IPS-NIHi7 (cell line): ENCODE measurements at regions not wholly inside any gene's neighbourhood (a gene's known extent, or its start where the extent isn't known, plus 50 kb on each side); places are given as distances from the start of the nearest gene placed in this dataset.

Experiments
- DNase-seq: peaks from one replicate; pipeline ENCODE4 v3.0.0; 2012; ENCODE audit warnings: mixed read lengths; ENCODE audit errors: extremely low spot score

DNA sequence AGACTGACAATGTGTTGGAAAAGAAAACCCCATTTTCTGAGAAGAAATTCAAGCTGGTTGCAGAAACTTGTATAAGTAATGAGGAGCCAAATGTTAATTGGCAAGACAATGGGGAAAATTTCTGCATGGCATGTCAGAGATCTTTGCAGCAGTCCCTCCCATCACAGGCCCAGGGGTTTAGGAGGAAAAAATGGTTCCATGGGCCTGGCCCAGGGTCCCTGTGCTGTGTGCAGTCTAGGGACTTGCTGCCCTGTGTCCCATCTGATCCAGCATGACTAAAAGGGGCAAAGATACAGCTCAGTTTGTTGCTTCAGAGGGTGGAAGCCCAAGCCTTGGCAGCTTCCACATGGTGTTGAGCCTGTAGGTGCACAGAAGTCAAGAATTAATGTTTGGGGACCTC is 440.3 kb upstream of the TPK1 start:
- no peak for DNase-seq

DNA sequence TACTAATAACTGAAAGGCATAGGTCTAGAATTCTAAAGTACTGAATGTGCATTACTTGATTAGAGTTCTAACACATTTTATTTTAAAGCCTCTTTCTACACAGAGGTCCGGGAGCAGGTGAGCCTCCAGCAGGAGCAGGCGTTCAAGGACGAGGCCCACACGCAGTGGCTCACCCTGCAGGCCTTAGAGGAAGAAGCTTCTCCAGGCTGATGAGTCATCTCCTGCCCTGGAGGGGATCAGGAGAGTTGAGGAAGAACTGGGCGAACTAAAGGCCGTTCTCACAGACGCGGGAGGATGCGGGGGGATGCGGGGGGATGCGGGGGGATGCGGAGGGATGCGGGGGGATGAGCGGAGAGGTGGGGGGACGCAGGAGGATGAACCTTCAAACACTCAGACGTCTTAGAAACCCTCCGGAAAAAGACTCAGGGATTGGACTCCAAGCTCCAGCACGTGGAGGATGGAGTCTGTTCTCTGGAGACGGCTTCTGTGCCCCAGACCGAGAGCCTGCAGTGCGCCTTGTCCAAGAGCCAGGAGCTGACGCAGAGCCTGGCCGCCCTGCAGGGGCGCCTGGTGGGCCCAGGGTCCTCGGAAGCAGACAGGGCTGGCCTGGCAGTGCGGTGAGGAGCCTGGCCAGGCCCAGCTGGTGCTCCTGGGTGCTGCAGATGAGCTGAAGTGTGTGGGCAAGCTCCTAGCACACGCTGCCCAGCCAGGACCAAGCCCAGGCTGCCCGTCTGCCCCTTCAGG is 433.7 kb upstream of the TPK1 start:
- DNase-seq: no peak

DNA sequence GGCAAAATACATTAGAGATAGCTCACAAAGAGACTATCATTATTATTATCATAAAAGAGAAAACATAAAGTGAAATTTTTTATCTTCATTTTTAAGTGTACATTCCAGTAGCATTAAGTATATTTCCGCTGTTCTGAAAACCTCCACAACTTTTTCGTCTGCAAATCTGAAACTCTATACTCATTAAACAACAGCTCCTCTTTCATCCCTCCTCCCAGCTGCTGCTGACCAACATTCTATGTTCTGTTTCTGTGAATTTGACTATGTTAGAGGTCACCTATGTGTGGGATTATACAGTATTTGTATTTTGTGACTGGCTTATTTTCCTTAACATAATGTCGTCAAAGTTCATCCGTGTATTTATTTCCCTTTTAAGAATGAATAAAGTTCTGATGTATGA is 429.3 kb upstream of the TPK1 start:
- DNase-seq: no peak

DNA sequence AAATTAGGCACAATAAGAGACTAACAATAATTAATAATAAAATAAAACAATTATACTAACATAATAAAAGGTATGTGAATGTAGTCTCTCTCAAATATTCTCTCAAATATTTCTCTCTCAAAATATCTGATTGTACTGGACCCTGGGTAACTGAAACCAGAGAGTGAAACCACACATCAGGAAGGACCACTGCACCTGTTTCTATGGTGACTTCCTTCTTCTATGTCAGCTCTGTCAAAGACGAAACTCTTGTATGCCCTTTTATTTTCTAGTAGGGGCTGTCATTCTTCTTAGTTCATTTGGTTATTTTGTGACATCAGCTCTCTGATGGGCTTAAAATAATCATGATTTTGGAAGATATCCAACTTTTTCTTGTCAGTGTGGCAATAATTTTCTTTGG is 428.0 kb upstream of the TPK1 start:
- no peak for DNase-seq

- DNase-seq: no peak
Observed at GRCh38 chr7:145252031-145252430, 416.2 kb upstream of the TPK1 start.

- no peak for DNase-seq
Observed at GRCh38 chr7:145224775-145225174, 388.9 kb upstream of the TPK1 start.

- DNase-seq: no peak
Observed at GRCh38 chr7:145219461-145219860, 383.6 kb upstream of the TPK1 start.

DNA sequence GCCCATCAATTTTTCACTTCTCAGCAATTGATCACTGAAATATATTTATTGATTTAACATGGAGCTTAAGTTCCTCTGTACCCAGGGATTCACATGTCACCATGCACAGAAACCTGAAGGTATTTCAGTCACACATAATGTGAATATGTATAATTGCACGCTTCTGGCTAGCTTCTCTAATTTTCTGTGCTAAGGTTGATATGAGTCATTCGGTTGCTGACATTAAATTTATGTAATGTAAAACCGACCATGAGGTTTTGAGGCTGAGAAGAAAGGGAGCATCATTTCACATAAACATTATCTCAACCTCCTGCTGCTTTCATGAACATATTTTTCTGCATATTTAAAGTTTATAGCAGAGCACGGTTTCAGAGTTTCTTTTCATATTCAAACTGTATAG is 381.0 kb upstream of the TPK1 start:
- no peak for DNase-seq

DNA sequence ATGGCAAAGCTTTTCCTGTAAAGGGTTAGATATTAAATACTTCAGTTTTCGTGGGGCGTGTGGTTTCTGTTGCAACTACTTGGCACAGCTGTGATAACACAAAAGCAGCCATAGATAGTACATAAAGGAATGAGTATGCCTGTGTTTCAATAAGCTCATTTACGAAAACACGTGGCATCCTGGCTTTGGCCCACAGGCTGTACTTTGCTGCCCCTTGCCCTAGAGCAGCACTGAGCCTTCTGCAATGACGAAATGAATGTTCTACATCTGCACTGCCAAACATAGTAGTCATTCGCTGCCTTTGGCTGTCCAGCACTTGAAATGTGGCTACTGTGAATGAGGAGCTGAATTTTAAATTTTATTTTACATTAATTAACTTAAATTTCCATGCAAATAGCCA is 376.2 kb upstream of the TPK1 start:
- no peak for DNase-seq

GRCh38 chr7:145211211-145211610 is 375.4 kb upstream of the TPK1 start:
- DNase-seq: no peak

- DNase-seq: no peak
Observed at GRCh38 chr7:145193951-145194350, 358.1 kb upstream of the TPK1 start.

- no peak for DNase-seq
Observed at GRCh38 chr7:145184956-145185355, 349.1 kb upstream of the TPK1 start.

DNA sequence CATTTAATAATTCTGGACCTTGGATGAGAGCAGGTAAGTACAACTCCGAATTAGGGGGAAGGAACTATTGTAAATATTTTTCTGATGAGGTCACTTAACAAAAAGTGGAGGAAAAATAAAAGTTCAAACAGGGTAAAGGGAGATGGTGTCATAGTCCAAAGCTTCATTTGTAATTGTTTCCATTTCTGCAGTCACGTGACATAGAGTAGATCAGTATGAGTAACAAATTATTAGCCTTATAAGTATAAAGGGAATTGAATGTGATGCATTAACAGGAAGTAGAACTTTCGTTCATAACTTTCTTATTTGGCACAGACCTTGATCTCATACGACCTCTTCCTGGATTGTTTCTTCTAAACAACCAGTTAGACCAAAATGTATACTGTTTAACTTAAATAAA is 347.2 kb upstream of the TPK1 start:
- DNase-seq: no peak

DNA sequence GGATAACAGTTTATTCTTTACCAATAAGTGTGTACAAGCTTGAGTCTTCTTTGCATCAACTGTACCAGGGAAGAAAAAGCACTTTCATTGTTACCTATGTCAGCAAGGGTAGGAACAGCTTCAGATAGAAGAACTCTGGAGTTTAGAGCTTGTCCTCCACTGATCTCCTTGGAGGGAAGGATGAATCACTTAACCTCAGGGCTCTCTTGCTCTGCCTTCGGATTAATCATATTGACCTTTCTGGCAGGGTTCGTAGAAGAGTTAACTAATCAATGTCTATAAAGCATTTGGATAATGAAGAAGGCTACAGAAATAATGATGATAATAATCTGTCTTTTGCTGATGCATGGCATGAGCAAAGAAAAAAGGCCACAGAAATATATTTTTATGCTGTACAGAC is 339.5 kb upstream of the TPK1 start:
- no peak for DNase-seq

DNA sequence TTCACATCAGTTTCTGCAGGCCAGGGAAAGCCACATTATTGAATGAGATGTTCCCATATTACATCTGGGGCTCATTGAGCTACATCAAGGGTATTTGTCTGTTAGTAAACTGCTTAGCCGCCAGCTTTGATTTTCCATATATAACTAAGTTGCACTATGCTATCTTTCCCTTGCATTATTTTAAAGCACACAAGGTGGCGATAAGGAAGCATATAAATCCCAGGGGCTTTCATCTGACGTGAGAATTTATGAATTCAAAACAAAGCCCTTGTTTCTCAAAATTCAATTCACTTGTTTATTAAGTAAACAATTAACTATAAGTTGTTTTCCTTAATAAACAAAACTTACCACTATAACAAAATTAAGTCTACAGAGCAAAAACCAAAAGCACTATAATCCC is 334.1 kb upstream of the TPK1 start:
- DNase-seq: no peak

- DNase-seq: no peak
Observed at GRCh38 chr7:145168879-145169278, 333.0 kb upstream of the TPK1 start.

DNA sequence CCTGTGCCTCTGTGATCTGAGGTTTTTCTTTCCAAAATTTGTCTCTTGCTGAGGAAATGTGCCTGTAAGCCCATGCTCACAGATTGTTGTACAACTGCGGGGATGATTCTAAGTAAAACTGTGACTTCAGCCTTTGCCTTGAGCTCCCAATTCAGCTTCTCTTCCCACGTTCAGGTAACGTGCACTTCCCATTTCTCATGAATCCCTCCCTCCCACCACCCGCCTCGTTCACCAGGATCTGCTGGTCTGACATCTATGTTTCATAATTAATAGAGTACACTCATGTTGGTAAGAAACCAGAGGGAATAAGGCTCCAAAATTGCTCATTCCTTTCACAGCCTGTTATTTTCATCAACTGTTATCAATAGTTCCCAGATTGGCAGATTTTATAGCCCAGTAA is 332.6 kb upstream of the TPK1 start:
- DNase-seq: no peak

GRCh38 chr7:145156834-145157233 is 321.0 kb upstream of the TPK1 start:
- DNase-seq: no peak

DNA sequence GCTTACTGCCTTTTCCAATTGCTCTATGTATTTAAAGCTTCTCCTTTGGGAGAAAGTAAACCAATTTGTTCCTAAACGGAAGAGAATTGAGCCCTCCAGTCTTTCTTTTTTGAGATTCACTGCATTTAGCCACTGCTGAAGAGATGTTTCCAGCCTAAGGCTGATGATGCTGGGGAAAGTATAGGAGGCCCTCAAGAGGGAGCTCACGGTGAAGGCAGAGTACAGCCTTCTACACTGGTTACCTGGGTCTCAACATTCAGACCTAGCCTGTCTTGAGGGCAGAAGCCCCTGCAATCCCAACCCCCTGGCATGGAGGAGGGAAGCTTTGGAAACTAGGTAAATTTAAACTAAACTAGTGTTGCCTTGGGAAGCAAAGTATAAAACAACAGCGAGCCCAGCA is 316.7 kb upstream of the TPK1 start:
- DNase-seq: peak; percentile 17

GRCh38 chr7:145151676-145152075 is 315.8 kb upstream of the TPK1 start:
- DNase-seq: no peak

- DNase-seq: no peak
Observed at GRCh38 chr7:145147865-145148264, 312.0 kb upstream of the TPK1 start.

DNA sequence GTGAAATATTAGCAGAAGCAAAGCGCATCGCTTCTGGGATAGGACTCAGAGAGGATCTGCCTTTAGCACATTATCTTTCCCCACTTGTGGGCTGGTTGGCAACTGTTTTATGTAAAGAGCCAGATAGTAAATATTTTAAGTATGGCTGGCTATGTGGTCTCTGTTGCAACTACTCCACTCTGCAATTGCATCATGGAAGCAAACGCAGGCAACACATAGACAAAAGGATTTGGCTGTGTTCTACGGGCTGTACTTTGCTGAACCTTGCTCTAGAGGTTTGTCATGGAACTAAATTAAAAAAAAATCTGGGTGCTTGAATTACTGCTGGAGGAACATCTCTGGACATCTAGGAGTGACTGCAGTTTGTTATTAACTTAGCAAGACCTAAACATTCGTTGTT is 307.8 kb upstream of the TPK1 start:
- DNase-seq: no peak

DNA sequence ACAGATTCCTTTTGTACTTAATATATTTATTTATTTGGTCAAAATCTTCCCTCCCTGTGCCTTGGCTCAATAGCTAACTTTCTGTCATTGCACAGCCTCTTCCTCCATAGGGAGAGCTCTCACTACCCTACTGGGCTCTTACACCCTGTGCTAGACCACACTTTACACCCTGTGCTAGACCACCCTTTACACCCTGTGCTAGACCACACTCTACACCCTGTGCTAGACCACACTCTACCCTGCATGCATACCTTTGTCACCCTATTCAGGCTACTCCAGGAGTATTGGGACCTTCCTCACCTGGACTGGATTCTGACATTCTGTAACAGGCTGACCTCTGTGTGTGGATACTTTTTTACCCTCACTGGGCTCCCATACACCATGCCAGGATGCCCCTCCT is 298.5 kb upstream of the TPK1 start:
- no peak for DNase-seq

- no peak for DNase-seq
Observed at GRCh38 chr7:145123502-145123901, 287.6 kb upstream of the TPK1 start.
